HFFc6 (cell line): ENCODE measurements at regions not wholly inside any gene's neighbourhood (a gene's known extent, or its start where the extent isn't known, plus 50 kb on each side); places are given as distances from the start of the nearest gene placed in this dataset.
"Not testable (repeated sequence)": the region's sequence is repeated elsewhere in the genome, so short reads cannot be mapped to it uniquely, and the experiment has no call there.

Experiments
- DNase-seq: peaks from one replicate; pipeline ENCODE4 v3.0.0-alpha.2; 2018
- H3K27ac Mint-ChIP-seq: 2 replicates; pipeline ENCODE4 v1.8.0; 2020; ENCODE audit warnings: mild to moderate bottlenecking, mixed read lengths
- H3K27me3 Mint-ChIP-seq: 2 replicates; pipeline ENCODE4 v1.8.0; 2021; ENCODE audit warnings: mild to moderate bottlenecking, moderate library complexity, mixed read lengths; ENCODE audit not compliant: insufficient read depth
- H3K36me3 Mint-ChIP-seq: 2 replicates; pipeline ENCODE4 v1.8.0; 2021; ENCODE audit warnings: low read depth, mixed read lengths
- H3K4me1 Mint-ChIP-seq: 2 replicates; pipeline ENCODE4 v1.8.0; 2020; ENCODE audit warnings: low read depth, mixed read lengths
- H3K4me3 Mint-ChIP-seq: 2 replicates; pipeline ENCODE4 v1.8.0; 2020; ENCODE audit warnings: mild to moderate bottlenecking, moderate library complexity, mixed read lengths
- H3K9me3 Mint-ChIP-seq: 2 replicates; pipeline ENCODE4 v1.8.0; 2020; ENCODE audit warnings: mild to moderate bottlenecking, mixed read lengths
- TF ChIP-seq, protein P1 (sequence below): fragments of 200-600 bp; sonication (generic); IDR thresholded peaks from 2 replicates; pipeline ENCODE4 v1.5.0; 2021; ENCODE audit warnings: antibody characterized with exemption, mild to moderate bottlenecking

- H3K36me3 Mint-ChIP-seq, result no peaks in the 10 kb centered on the region
- no peak overlapping the region for H3K4me3 Mint-ChIP-seq
- DNase-seq, result no peak
- TF ChIP-seq, protein P1, sequence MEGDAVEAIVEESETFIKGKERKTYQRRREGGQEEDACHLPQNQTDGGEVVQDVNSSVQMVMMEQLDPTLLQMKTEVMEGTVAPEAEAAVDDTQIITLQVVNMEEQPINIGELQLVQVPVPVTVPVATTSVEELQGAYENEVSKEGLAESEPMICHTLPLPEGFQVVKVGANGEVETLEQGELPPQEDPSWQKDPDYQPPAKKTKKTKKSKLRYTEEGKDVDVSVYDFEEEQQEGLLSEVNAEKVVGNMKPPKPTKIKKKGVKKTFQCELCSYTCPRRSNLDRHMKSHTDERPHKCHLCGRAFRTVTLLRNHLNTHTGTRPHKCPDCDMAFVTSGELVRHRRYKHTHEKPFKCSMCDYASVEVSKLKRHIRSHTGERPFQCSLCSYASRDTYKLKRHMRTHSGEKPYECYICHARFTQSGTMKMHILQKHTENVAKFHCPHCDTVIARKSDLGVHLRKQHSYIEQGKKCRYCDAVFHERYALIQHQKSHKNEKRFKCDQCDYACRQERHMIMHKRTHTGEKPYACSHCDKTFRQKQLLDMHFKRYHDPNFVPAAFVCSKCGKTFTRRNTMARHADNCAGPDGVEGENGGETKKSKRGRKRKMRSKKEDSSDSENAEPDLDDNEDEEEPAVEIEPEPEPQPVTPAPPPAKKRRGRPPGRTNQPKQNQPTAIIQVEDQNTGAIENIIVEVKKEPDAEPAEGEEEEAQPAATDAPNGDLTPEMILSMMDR, result no peak
- H3K27ac Mint-ChIP-seq, result no peak overlapping the region
- peaks cover 4% of the 10 kb centered on the region; the same call in 1 of the 2 replicates for H3K27me3 Mint-ChIP-seq
- H3K4me1 Mint-ChIP-seq, result no peaks in the 10 kb centered on the region
- no peaks in the 10 kb centered on the region for H3K9me3 Mint-ChIP-seq
Measured at GRCh38 chr15:60162251-60162967, 158.3 kb downstream of the FOXB1 start.

DNA sequence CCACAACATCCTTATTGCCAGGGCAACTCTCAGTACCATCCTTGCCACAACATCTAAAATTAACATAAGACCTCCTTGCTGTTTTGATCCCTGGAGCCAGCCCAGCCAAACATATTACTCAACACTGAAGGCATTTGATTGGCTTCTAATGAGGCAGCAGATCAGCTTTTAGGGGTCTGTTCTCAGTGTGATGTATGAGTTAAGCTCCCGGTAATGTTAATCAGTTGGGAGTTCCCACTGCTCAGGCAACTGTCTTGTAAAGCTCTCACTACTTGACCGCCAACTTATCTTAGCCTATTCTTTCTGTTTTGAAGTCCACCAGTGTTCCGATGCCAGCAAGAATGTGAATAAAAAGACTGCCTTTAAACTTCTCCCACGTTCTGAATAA lies 158.9 kb downstream of the FOXB1 start:
- no peaks in the 10 kb centered on the region for H3K9me3 Mint-ChIP-seq
- H3K4me1 Mint-ChIP-seq, result no peaks in the 10 kb centered on the region
- peaks cover 4% of the 10 kb centered on the region; the same call in 1 of the 2 replicates for H3K27me3 Mint-ChIP-seq
- no peak overlapping the region for H3K27ac Mint-ChIP-seq
- TF ChIP-seq, protein P1, result no peak
- H3K4me3 Mint-ChIP-seq, result no peak overlapping the region
- no peak for DNase-seq
- H3K36me3 Mint-ChIP-seq, result no peaks in the 10 kb centered on the region

GRCh38 chr15:60165111-60165510 lies 161.0 kb downstream of the FOXB1 start:
- TF ChIP-seq, protein P1, result no peak
- Mint-ChIP-seq H3K36me3 (no peaks in the 10 kb centered on the region), H3K4me1 (no peaks in the 10 kb centered on the region), H3K9me3 (no peaks in the 10 kb centered on the region), H3K27me3 (peaks cover 6% of the 10 kb centered on the region), H3K27ac (no peak overlapping the region), H3K4me3 (no peak overlapping the region)
- DNase-seq, result no peak

GRCh38 chr15:60172143-60172542 lies 168.0 kb downstream of the FOXB1 start:
- H3K36me3 Mint-ChIP-seq, result no peaks in the 10 kb centered on the region
- H3K27me3 Mint-ChIP-seq, result peaks cover 4% of the 10 kb centered on the region
- H3K27ac Mint-ChIP-seq, result no peak overlapping the region
- no peak for DNase-seq
- TF ChIP-seq, protein P1, result no peak
- H3K9me3 Mint-ChIP-seq, result no peaks in the 10 kb centered on the region
- H3K4me3 Mint-ChIP-seq, result no peak overlapping the region
- no peaks in the 10 kb centered on the region for H3K4me1 Mint-ChIP-seq

- Mint-ChIP-seq H3K36me3 (no peaks in the 10 kb centered on the region), H3K9me3 (no peaks in the 10 kb centered on the region), H3K4me1 (peaks cover 4% of the 10 kb centered on the region; the same call in 1 of the 2 replicates), H3K27ac (no peak overlapping the region), H3K27me3 (peaks cover 5% of the 10 kb centered on the region), H3K4me3 (no peak overlapping the region)
- TF ChIP-seq, protein P1, result peak; percentile 93
- peak; percentile 56 for DNase-seq
Measured at GRCh38 chr15:60179786-60180391, 175.8 kb downstream of the FOXB1 start.

GRCh38 chr15:60181957-60182356 lies 177.8 kb downstream of the FOXB1 start:
- DNase-seq, H3K9me3 Mint-ChIP-seq, H3K27me3 Mint-ChIP-seq, H3K4me3 Mint-ChIP-seq, H3K27ac Mint-ChIP-seq, H3K36me3 Mint-ChIP-seq, H3K4me1 Mint-ChIP-seq: not testable (repeated sequence)
